Sigmoid colon (tissue), 6 donors: ENCODE measurements at regions not wholly inside any gene's neighbourhood (a gene's known extent, or its start where the extent isn't known, plus 50 kb on each side); places are given as distances from the start of the nearest gene placed in this dataset.

Experiments used
- DNase-seq: peaks from one replicate; pipeline ENCODE4 v3.0.0-alpha.2; 2019
- H3K27ac ChIP-seq, 4 donors: fragments of 200-600 bp; sonication (generic); one replicate each; pipeline ENCODE4 v1.5.1; 2016 to 2019; ENCODE audit warnings: mild to moderate bottlenecking in 1 of 4
- H3K27me3 ChIP-seq, 3 donors: fragments of 200-600 bp; sonication (generic); one replicate each; pipeline ENCODE4 v1.5.1; 2019; ENCODE audit warnings: mild to moderate bottlenecking in 1 of 3
- H3K36me3 ChIP-seq, 4 donors: fragments of 200-600 bp; sonication (generic); one replicate each; pipeline ENCODE4 v1.5.1; 2016 to 2019
- H3K4me1 ChIP-seq, 4 donors: fragments of 200-600 bp; sonication (generic); one replicate each; pipeline ENCODE4 v1.5.1; 2017 to 2019
- H3K4me3 ChIP-seq, 4 donors: fragments of 200-600 bp; sonication (generic); one replicate each; pipeline ENCODE4 v1.5.1; 2017 to 2019; ENCODE audit warnings: mild to moderate bottlenecking in 2 of 4, moderate library complexity in 1 of 4
- H3K9me3 ChIP-seq, 4 donors: fragments of 200-600 bp in 3 of 4; sonication (generic) in 3 of 4; one replicate each; pipeline versions ENCODE4 v1.5.1 to v1.6.1; 2013 to 2019
- CTCF ChIP-seq, 4 experiments: fragments of 450-650 bp in 3 of 4; fragments of 200-600 bp in 1 of 4; IDR thresholded peaks; one replicate each; pipeline ENCODE4 v1.5.1; 2016 to 2019; ENCODE audit warnings: antibody characterized with exemption in 4 of 4, mild to moderate bottlenecking in 3 of 4, moderate library complexity in 2 of 4
- EP300 ChIP-seq, 4 donors: sonication (generic); formaldehyde crosslinking; IDR thresholded peaks; one replicate each; pipeline ENCODE4 v1.6.1; 2017; ENCODE audit warnings: antibody characterized with exemption in 4 of 4
- POLR2A ChIP-seq, 2 donors: fragments of 450-650 bp; IDR thresholded peaks; one replicate each; pipeline ENCODE4 v1.6.1; 2016; ENCODE audit warnings: antibody characterized with exemption in 2 of 2, mild to moderate bottlenecking in 2 of 2, moderate library complexity in 2 of 2
- POLR2AphosphoS5 ChIP-seq, 4 donors: sonication (generic); formaldehyde crosslinking; IDR thresholded peaks; one replicate each; pipeline ENCODE4 v1.6.1; 2017; ENCODE audit warnings: antibody characterized with exemption in 4 of 4
- WGBS, 2 donors: extraction: QIAGEN DNeasy Blood & Tissue Kit; methylation state at CpG; one replicate each; pipeline ENCODE4 v1.1.7; 2013; 5-methylcytosine and 5-hydroxymethylcytosine counted together
- intact Hi-C: fragments of 100-400 bp; cut with DNase I; formaldehyde crosslinking; loops from one replicate; pipeline ENCODE4 v1.15.1; 2023
- donor health status: healthy with polysubstance abuse.
- donor health status: healthy.

GRCh38 chr4:28784188-28784587 lies 1923.5 kb downstream of the STIM2 start:
- Histone ChIP-seq H3K36me3 (no peaks in the 10 kb centered on the region), H3K4me1 (no peaks in the 10 kb centered on the region), H3K4me3 (no peak overlapping the region), H3K9me3 (no peaks in the 10 kb centered on the region), H3K27me3 (no peaks in the 10 kb centered on the region), H3K27ac (no peak overlapping the region)
- TF ChIP-seq POLR2A (IDR thresholded peaks at IDR 0.05) = no peak
- no peak for TF ChIP-seq EP300 (IDR thresholded peaks at IDR 0.05)
- TF ChIP-seq CTCF (IDR thresholded peaks at IDR 0.05) = no peak
- no peak for TF ChIP-seq POLR2AphosphoS5 (IDR thresholded peaks at IDR 0.05)
- intact Hi-C loops = no loop called here
- DNase-seq = no peak

- DNase-seq = no peak
- intact Hi-C loops = no loop called here
- Histone ChIP-seq H3K36me3 (no peaks in the 10 kb centered on the region), H3K27me3 (no peaks in the 10 kb centered on the region), H3K9me3 (no peaks in the 10 kb centered on the region), H3K4me3 (no peak overlapping the region), H3K27ac (no peak overlapping the region), H3K4me1 (no peaks in the 10 kb centered on the region)
- TF ChIP-seq EP300 (IDR thresholded peaks at IDR 0.05) (no peak), POLR2A (IDR thresholded peaks at IDR 0.05) (no peak), CTCF (IDR thresholded peaks at IDR 0.05) (no peak), POLR2AphosphoS5 (IDR thresholded peaks at IDR 0.05) (no peak)
- 39 to 59% methylated on average over 2 of the region's 2 CpGs for WGBS, 2 donors
Measured at GRCh38 chr4:28787947-28788346, 1927.3 kb downstream of the STIM2 start.

GRCh38 chr4:28788929-28789490 lies 1928.4 kb downstream of the STIM2 start:
- H3K9me3 ChIP-seq = no peaks in the 10 kb centered on the region
- H3K4me3 ChIP-seq = no peak overlapping the region
- no peak overlapping the region for H3K27ac ChIP-seq
- no peak for DNase-seq
- no peaks in the 10 kb centered on the region for H3K4me1 ChIP-seq
- no peaks in the 10 kb centered on the region for H3K36me3 ChIP-seq
- TF ChIP-seq POLR2AphosphoS5 (IDR thresholded peaks at IDR 0.05) = no peak
- no peak for TF ChIP-seq EP300 (IDR thresholded peaks at IDR 0.05)
- no peak for TF ChIP-seq POLR2A (IDR thresholded peaks at IDR 0.05)
- TF ChIP-seq CTCF (IDR thresholded peaks at IDR 0.05) = no peak
- no peaks in the 10 kb centered on the region for H3K27me3 ChIP-seq
- WGBS, 2 donors = 71 to 84% methylated on average over 12 of the region's 12 CpGs
- intact Hi-C loops = no loop called here

- Histone ChIP-seq H3K27ac (no peak overlapping the region), H3K9me3 (no peaks in the 10 kb centered on the region), H3K4me1 (no peaks in the 10 kb centered on the region), H3K4me3 (no peak overlapping the region), H3K36me3 (no peaks in the 10 kb centered on the region), H3K27me3 (no peaks in the 10 kb centered on the region)
- TF ChIP-seq EP300 (IDR thresholded peaks at IDR 0.05) (no peak), CTCF (IDR thresholded peaks at IDR 0.05) (no peak), POLR2A (IDR thresholded peaks at IDR 0.05) (no peak), POLR2AphosphoS5 (IDR thresholded peaks at IDR 0.05) (no peak)
- 74 to 75% methylated on average over 4 of the region's 4 CpGs for WGBS, 2 donors
- DNase-seq = no peak
- intact Hi-C loops = no loop called here
Measured at GRCh38 chr4:28792917-28793597, 1927.1 kb upstream of the PCDH7 start.

GRCh38 chr4:28799696-28800095 lies 1920.5 kb upstream of the PCDH7 start:
- intact Hi-C loops = no loop called here
- no peak for TF ChIP-seq POLR2AphosphoS5 (IDR thresholded peaks at IDR 0.05)
- no peak for TF ChIP-seq POLR2A (IDR thresholded peaks at IDR 0.05)
- no peak for TF ChIP-seq EP300 (IDR thresholded peaks at IDR 0.05)
- no peak for TF ChIP-seq CTCF (IDR thresholded peaks at IDR 0.05)
- 74 to 75% methylated on average over 2 of the region's 2 CpGs for WGBS, 2 donors

More at GRCh38 chr4:28799696-28800095, 1920.5 kb upstream of the PCDH7 start:
- Histone ChIP-seq H3K27me3 (no peaks in the 10 kb centered on the region), H3K27ac (no peak overlapping the region), H3K36me3 (no peaks in the 10 kb centered on the region), H3K9me3 (no peaks in the 10 kb centered on the region), H3K4me3 (no peak overlapping the region), H3K4me1 (no peaks in the 10 kb centered on the region)
- no peak for DNase-seq
